HG03575 (cell line): ENCODE measurements at regions not wholly inside any gene's neighbourhood (a gene's known extent, or its start where the extent isn't known, plus 50 kb on each side); places are given as distances from the start of the nearest gene placed in this dataset.

Experiments
- ATAC-seq: cut with Tn5 transposase; IDR thresholded peaks from one replicate; pipeline ENCODE4 v1.9.1; 2021; ENCODE audit not compliant: unreplicated experiment, insufficient number of reproducible peaks, low FRiP score; ENCODE audit errors: extremely low read depth

- ATAC-seq = no peak
Measured at GRCh38 chrX:5194806-5195205, 1033.9 kb downstream of the NLGN4X start.

GRCh38 chrX:5180135-5180741 lies 1048.4 kb downstream of the NLGN4X start:
- no peak for ATAC-seq

GRCh38 chrX:5176766-5177165 lies 1051.9 kb downstream of the NLGN4X start:
- ATAC-seq = no peak

GRCh38 chrX:5163663-5164062 lies 1065.0 kb downstream of the NLGN4X start:
- no peak for ATAC-seq

GRCh38 chrX:5155301-5155700 lies 1073.4 kb downstream of the NLGN4X start:
- ATAC-seq = no peak

GRCh38 chrX:5145957-5146356 lies 1082.7 kb downstream of the NLGN4X start:
- no peak for ATAC-seq

- ATAC-seq = no peak
Measured at GRCh38 chrX:5142644-5143043, 1086.0 kb downstream of the NLGN4X start.

GRCh38 chrX:5122181-5122678 lies 1106.4 kb downstream of the NLGN4X start:
- no peak for ATAC-seq

- ATAC-seq = no peak
Measured at GRCh38 chrX:5117816-5118215, 1110.9 kb downstream of the NLGN4X start.

GRCh38 chrX:5113128-5113527 lies 1115.5 kb downstream of the NLGN4X start:
- ATAC-seq = no peak

GRCh38 chrX:5100004-5100403 lies 1128.7 kb downstream of the NLGN4X start:
- no peak for ATAC-seq

- no peak for ATAC-seq
Measured at GRCh38 chrX:5086388-5086787, 1142.3 kb downstream of the NLGN4X start.

- no peak for ATAC-seq
Measured at GRCh38 chrX:5084279-5084678, 1144.4 kb downstream of the NLGN4X start.

- ATAC-seq = no peak
Measured at GRCh38 chrX:5082705-5083104, 1146.0 kb downstream of the NLGN4X start.

GRCh38 chrX:5080791-5081190 lies 1147.9 kb downstream of the NLGN4X start:
- no peak for ATAC-seq

GRCh38 chrX:5068550-5068949 lies 1160.1 kb downstream of the NLGN4X start:
- ATAC-seq = no peak

GRCh38 chrX:5057786-5058185 lies 1170.9 kb downstream of the NLGN4X start:
- ATAC-seq = no peak

GRCh38 chrX:5054852-5055251 lies 1173.8 kb downstream of the NLGN4X start:
- no peak for ATAC-seq

- no peak for ATAC-seq
Measured at GRCh38 chrX:5051831-5052491, 1176.7 kb downstream of the NLGN4X start.

GRCh38 chrX:5042563-5042962 lies 1186.1 kb downstream of the NLGN4X start:
- ATAC-seq = no peak

- ATAC-seq = no peak
Measured at GRCh38 chrX:5031792-5032191, 1196.9 kb downstream of the NLGN4X start.
